Lung (tissue), 11 donors: ENCODE measurements at regions not wholly inside any gene's neighbourhood (a gene's known extent, or its start where the extent isn't known, plus 50 kb on each side); places are given as distances from the start of the nearest gene placed in this dataset.

ENCODE experiments used
- ATAC-seq: fragments of 200-7000 bp; cut with Tn5 transposase; one replicate; pipeline ENCODE4 v1.9.1; 2020; ENCODE audit warnings: moderate number of reproducible peaks; ENCODE audit not compliant: insufficient read depth, low FRiP score
- DNase-seq, 3 donors: peaks; one replicate each; pipeline ENCODE4 v3.0.0-alpha.2; 2013 to 2017
- H3K27ac ChIP-seq, 2 donors: one replicate each; pipeline ENCODE4 v1.5.1; 2013; ENCODE audit warnings: mild to moderate bottlenecking in 2 of 2, moderate library complexity in 2 of 2, control low read depth in 1 of 2, inconsistent platforms in 1 of 2, low read depth in 1 of 2, low read length in 1 of 2
- H3K27me3 ChIP-seq, 3 donors: one replicate each; pipeline ENCODE4 v1.5.1; 2013; ENCODE audit warnings: low read length in 2 of 3; ENCODE audit not compliant: control insufficient read depth in 3 of 3, insufficient read depth in 3 of 3
- H3K36me3 ChIP-seq, 4 donors: one replicate each; pipeline ENCODE4 v1.5.1; 2013; ENCODE audit warnings: low read length in 4 of 4, mild to moderate bottlenecking in 1 of 4, moderate library complexity in 1 of 4; ENCODE audit not compliant: control insufficient read depth in 4 of 4, insufficient read depth in 4 of 4
- H3K4me1 ChIP-seq, 5 donors: one replicate each; pipeline ENCODE4 v1.5.1; 2013; ENCODE audit warnings: low read length in 5 of 5, mild to moderate bottlenecking in 2 of 5, moderate library complexity in 1 of 5; ENCODE audit not compliant: control insufficient read depth in 5 of 5, insufficient read depth in 5 of 5
- H3K4me3 ChIP-seq: one replicate; pipeline ENCODE4 v1.5.1; 2013; ENCODE audit warnings: mild to moderate bottlenecking, control low read depth, moderate library complexity
- H3K9ac ChIP-seq, 2 donors: one replicate each; pipeline ENCODE4 v1.5.1; 2013; ENCODE audit warnings: low read length in 2 of 2, control low read depth in 1 of 2; ENCODE audit not compliant: insufficient read depth in 1 of 2
- H3K9me3 ChIP-seq, 4 donors: one replicate each; pipeline ENCODE4 v1.5.1; 2013; ENCODE audit warnings: low read length in 3 of 4, mild to moderate bottlenecking in 1 of 4, moderate library complexity in 1 of 4; ENCODE audit not compliant: control insufficient read depth in 4 of 4, insufficient read depth in 3 of 4
- WGBS, 2 donors: extraction: QIAGEN DNeasy Blood & Tissue Kit; methylation state at CpG; one replicate each; pipeline ENCODE4 v1.1.7; 2013; 5-methylcytosine and 5-hydroxymethylcytosine counted together
- TF ChIP-seq, protein P1 (sequence below): IDR thresholded peaks from 2 replicates; pipeline ENCODE4 v1.5.1; 2012; ENCODE audit warnings: mild to moderate bottlenecking; ENCODE audit errors: control extremely low read depth, extremely low read depth
- donor health status: control.
- donor health status: control.
- donor health status: Bipolar disorder and iron deficiency.
- donor health status: healthy.
- donor health status: DM: yes; HTN: yes; CAD: no.

DNA sequence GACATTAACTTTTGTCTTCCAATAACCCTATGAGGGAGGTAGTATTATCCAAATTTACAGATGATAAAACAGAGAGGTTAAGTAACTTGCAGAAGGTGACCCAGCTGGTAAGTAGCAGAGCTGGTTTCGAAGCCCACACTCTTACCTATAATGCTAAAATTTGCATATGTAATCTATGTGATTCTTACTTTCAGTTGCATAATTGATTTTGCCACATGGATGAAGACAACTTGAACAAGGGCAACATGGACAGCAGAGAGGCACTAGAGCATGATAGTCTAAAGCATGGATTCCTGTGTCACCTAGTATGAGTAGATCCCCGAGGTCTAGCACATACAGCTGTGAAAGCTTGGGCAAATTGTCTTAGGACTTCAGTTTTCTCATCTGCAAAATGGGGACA is 117.6 kb upstream of the DTNBP1 start:
- H3K9me3 ChIP-seq = peaks cover 0 to 2% (median 0%) of the 10 kb centered on the region in 4 donors
- no peaks in the 10 kb centered on the region for H3K4me1 ChIP-seq
- 49 to 76% methylated on average over 2 of the region's 2 CpGs for WGBS, 2 donors
- H3K4me3 ChIP-seq = no peak overlapping the region
- H3K9ac ChIP-seq = no peak overlapping the region
- TF ChIP-seq, protein P1, sequence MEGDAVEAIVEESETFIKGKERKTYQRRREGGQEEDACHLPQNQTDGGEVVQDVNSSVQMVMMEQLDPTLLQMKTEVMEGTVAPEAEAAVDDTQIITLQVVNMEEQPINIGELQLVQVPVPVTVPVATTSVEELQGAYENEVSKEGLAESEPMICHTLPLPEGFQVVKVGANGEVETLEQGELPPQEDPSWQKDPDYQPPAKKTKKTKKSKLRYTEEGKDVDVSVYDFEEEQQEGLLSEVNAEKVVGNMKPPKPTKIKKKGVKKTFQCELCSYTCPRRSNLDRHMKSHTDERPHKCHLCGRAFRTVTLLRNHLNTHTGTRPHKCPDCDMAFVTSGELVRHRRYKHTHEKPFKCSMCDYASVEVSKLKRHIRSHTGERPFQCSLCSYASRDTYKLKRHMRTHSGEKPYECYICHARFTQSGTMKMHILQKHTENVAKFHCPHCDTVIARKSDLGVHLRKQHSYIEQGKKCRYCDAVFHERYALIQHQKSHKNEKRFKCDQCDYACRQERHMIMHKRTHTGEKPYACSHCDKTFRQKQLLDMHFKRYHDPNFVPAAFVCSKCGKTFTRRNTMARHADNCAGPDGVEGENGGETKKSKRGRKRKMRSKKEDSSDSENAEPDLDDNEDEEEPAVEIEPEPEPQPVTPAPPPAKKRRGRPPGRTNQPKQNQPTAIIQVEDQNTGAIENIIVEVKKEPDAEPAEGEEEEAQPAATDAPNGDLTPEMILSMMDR = no peak
- no peak overlapping the region for H3K27ac ChIP-seq
- DNase-seq = no peak
- H3K27me3 ChIP-seq = peaks cover 0 to 4% (median 0%) of the 10 kb centered on the region in 3 donors
- H3K36me3 ChIP-seq = no peaks in the 10 kb centered on the region
- no peak for ATAC-seq

DNA sequence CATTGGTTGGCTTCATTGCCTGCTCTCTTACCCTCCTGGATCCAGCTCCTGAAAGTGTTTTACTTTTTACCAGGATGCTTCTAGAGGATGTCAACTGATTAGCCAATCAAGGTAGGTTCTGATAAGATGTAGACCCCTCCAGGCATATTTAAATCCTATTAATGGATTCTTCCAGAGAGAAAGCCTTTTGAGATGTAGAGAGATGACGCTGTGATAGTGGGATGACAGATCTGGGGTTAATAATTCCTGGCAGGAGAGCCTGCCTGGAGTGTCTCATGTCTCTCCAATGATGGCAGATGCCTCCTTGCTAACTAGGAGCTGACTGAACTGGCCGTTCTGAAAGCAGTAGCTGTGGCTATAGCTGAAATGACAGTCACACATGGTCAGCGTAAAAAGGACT is 116.9 kb upstream of the DTNBP1 start:
- DNase-seq (no peak), ATAC-seq (no peak)
- H3K9ac ChIP-seq = no peak overlapping the region
- H3K27ac ChIP-seq = no peak overlapping the region
- 83 to 86% methylated on average over 3 of the region's 3 CpGs for WGBS, 2 donors
- H3K27me3 ChIP-seq = peaks cover 0 to 4% (median 0%) of the 10 kb centered on the region in 3 donors
- no peak overlapping the region for H3K4me3 ChIP-seq
- TF ChIP-seq, protein P1 = no peak
- H3K9me3 ChIP-seq = no peaks in the 10 kb centered on the region
- no peaks in the 10 kb centered on the region for H3K4me1 ChIP-seq
- H3K36me3 ChIP-seq = no peaks in the 10 kb centered on the region

DNA sequence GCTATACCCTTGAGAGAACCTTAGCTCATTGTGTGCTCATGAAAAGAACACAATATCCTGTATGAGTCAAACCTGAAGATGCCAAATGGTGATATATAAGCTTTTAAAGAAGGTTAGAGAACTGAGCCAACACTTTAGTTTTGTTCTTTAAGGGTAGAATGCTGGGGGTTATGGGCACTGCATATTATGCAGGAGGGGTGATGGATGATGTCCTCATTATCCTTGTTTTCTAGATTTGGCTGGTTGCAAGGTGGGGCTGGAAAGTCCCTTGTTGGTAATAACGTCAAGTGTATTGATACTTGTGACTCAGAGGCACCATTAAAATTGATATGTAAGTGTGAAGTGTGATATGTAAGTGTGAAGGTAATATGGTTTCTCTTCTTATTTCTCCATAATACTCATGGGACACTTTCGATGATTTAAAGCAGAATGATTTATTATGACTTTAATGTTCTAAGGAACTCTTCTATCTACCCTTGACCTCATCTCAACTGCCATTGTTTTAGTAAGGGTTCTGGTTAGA is 113.7 kb upstream of the DTNBP1 start:
- ATAC-seq (no peak), DNase-seq (no peak)
- H3K27ac ChIP-seq = no peak overlapping the region
- WGBS, 2 donors = 87 to 99% methylated on average over 2 of the region's 2 CpGs
- no peaks in the 10 kb centered on the region for H3K4me1 ChIP-seq
- no peaks in the 10 kb centered on the region for H3K9me3 ChIP-seq
- H3K4me3 ChIP-seq = no peak overlapping the region
- H3K36me3 ChIP-seq = no peaks in the 10 kb centered on the region
- no peak overlapping the region for H3K9ac ChIP-seq
- TF ChIP-seq, protein P1 = no peak
- H3K27me3 ChIP-seq = peaks cover 0 to 4% (median 0%) of the 10 kb centered on the region in 3 donors

DNA sequence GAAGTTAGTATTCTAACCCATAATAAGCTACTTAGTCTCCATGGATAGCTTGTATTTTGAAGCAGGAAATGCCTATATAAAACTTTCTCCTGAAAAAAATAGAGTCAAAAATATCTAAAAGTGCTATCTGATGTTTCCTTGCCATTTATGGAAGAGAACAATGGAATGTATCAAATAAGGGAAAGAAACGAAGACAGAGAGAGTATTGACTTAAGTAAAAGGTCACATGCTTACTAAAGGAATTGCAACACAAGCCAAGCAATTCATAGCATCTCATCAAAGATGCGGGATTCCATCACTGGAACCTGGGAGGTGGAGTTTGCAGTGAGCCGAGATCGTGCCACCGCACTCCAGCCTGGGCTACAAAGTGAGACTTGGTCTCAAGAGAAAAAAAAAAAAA is 112.9 kb upstream of the DTNBP1 start:
- Histone ChIP-seq H3K36me3 (no peaks in the 10 kb centered on the region), H3K4me3 (no peak overlapping the region), H3K27ac (no peak overlapping the region), H3K9ac (no peak overlapping the region), H3K27me3 (peaks cover 0 to 4% (median 0%) of the 10 kb centered on the region in 3 donors), H3K4me1 (no peaks in the 10 kb centered on the region), H3K9me3 (no peaks in the 10 kb centered on the region)
- TF ChIP-seq, protein P1 = no peak
- 88 to 89% methylated on average over 5 of the region's 5 CpGs for WGBS, 2 donors
- no peak for ATAC-seq
- DNase-seq = no peak
